Caco-2 (cell line): ENCODE measurements at regions not wholly inside any gene's neighbourhood (a gene's known extent, or its start where the extent isn't known, plus 50 kb on each side); places are given as distances from the start of the nearest gene placed in this dataset.

Source experiments
- BruUV-seq: library from RNA; stranded (reverse); fragments of 400-500 nt; replicated peaks from 2 replicates; lab custom pipeline; 2021; lab: Mats Ljungman, UMichigan
- CTCF ChIA-PET: fragments of 300-600 bp; sonication (Branson Sonifier 250); formaldehyde crosslinking; loops from one replicate; lab custom pipeline; 2022; ENCODE audit warnings: antibody characterized with exemption; lab: Charles Lee
- POLR2A ChIA-PET: fragments of 300-600 bp; sonication (Branson Sonifier 250); formaldehyde crosslinking; loops from one replicate; lab custom pipeline; 2022; ENCODE audit warnings: antibody characterized with exemption; lab: Charles Lee
- DNase-seq, 2 experiments: peaks; one replicate each; pipeline versions ENCODE4 v3.0.0 to v3.0.0-alpha.2; 2020 to 2022
- H3K27me3 ChIP-seq: replicated peaks from 2 replicates; pipeline ENCODE4 v1.6.0; 2011; ENCODE audit warnings: low read length; ENCODE audit not compliant: control insufficient read depth, insufficient read depth
- H3K36me3 ChIP-seq: 2 replicates; pipeline ENCODE4 v1.5.1; 2011; ENCODE audit warnings: low read length; ENCODE audit not compliant: control insufficient read depth, insufficient read depth
- H3K4me1 ChIP-seq: fragments of 250-450 bp; sonication (Bioruptor Pico); 2 replicates; pipeline ENCODE4 v1.5.1; 2020; ENCODE audit warnings: mild to moderate bottlenecking
- H3K4me3 ChIP-seq: 2 replicates; pipeline ENCODE4 v1.5.1; 2011; ENCODE audit warnings: low read depth, mild to moderate bottlenecking, control low read depth, low read length
- H3K9me3 ChIP-seq: fragments of 250-450 bp; sonication (Bioruptor Pico); 2 replicates; pipeline ENCODE4 v1.5.1; 2020; ENCODE audit warnings: mild to moderate bottlenecking, moderate library complexity
- H3K27ac Mint-ChIP-seq: one replicate; pipeline ENCODE4 v1.8.0; 2022; ENCODE audit warnings: mixed read lengths; ENCODE audit not compliant: unreplicated experiment
- H3K27me3 Mint-ChIP-seq: one replicate; pipeline ENCODE4 v1.8.0; 2022; ENCODE audit warnings: mixed read lengths; ENCODE audit not compliant: insufficient read depth, unreplicated experiment
- H3K36me3 Mint-ChIP-seq: one replicate; pipeline ENCODE4 v1.8.0; 2022; ENCODE audit warnings: mild to moderate bottlenecking, mixed read lengths; ENCODE audit not compliant: insufficient read depth, unreplicated experiment
- H3K4me1 Mint-ChIP-seq: one replicate; pipeline ENCODE4 v1.8.0; 2022; ENCODE audit warnings: low read depth, mixed read lengths; ENCODE audit not compliant: unreplicated experiment
- H3K4me3 Mint-ChIP-seq: one replicate; pipeline ENCODE4 v1.8.0; 2022; ENCODE audit warnings: mild to moderate bottlenecking, moderate library complexity, mixed read lengths; ENCODE audit not compliant: unreplicated experiment
- H3K9me3 Mint-ChIP-seq: one replicate; pipeline ENCODE4 v1.8.0; 2022; ENCODE audit warnings: mixed read lengths; ENCODE audit not compliant: unreplicated experiment
- CTCF ChIP-seq, 2 experiments: fragments of 200-600 bp in 1 of 2; IDR thresholded peaks; 1 replicate in 1 of 2; 2 replicates in 1 of 2; pipeline versions ENCODE4 v1.5.1 to v1.8.0; 2011 to 2022; ENCODE audit warnings: antibody characterized with exemption in 1 of 2, control low read depth in 1 of 2, inconsistent platforms in 1 of 2, low read depth in 1 of 2, low read length in 1 of 2, mild to moderate bottlenecking in 1 of 2, moderate library complexity in 1 of 2; ENCODE audit not compliant: insufficient read depth in 1 of 2, severe bottlenecking in 1 of 2, unreplicated experiment in 1 of 2
- intact Hi-C: fragments of 100-400 bp; cut with micrococcal nuclease; formaldehyde crosslinking; loops from one replicate; pipeline ENCODE4 v1.10.0; 2022; ENCODE audit not compliant: unreplicated experiment

- TF ChIP-seq CTCF (IDR thresholded peaks at IDR 0.05; ENCODE audit: insufficient read depth in 1 of 2, low read depth in 1 of 2, low read length in 1 of 2, severe bottlenecking in 1 of 2, unreplicated experiment in 1 of 2): no peak
- Histone ChIP-seq H3K9me3 (no peaks in the 10 kb centered on the region), H3K4me3 (no peak overlapping the region), H3K27me3 (no peaks in the 10 kb centered on the region), H3K36me3 (no peaks in the 10 kb centered on the region), H3K4me1 (no peaks in the 10 kb centered on the region)
- ChIA-PET CTCF (no interaction called here), POLR2A (no interaction called here)
- no peak overlapping the region for H3K27ac Mint-ChIP-seq
- no peaks in the 10 kb centered on the region for H3K27me3 Mint-ChIP-seq
- intact Hi-C loops: no loop called here
- H3K36me3 Mint-ChIP-seq: no peaks in the 10 kb centered on the region
- H3K9me3 Mint-ChIP-seq: no peaks in the 10 kb centered on the region
- no TSS peak for BruUV-seq
- no peak overlapping the region for H3K4me3 Mint-ChIP-seq
- DNase-seq: no peak
- H3K4me1 Mint-ChIP-seq: no peaks in the 10 kb centered on the region
Measured at GRCh38 chr11:15875943-15876342, 480.4 kb downstream of the SOX6 start.

- H3K36me3 Mint-ChIP-seq: no peaks in the 10 kb centered on the region
- no peak overlapping the region for H3K4me3 Mint-ChIP-seq
- DNase-seq: no peak
- no peak overlapping the region for H3K4me3 ChIP-seq
- POLR2A ChIA-PET: no interaction called here
- no peak overlapping the region for H3K27ac Mint-ChIP-seq
- H3K9me3 Mint-ChIP-seq: no peaks in the 10 kb centered on the region
- no peaks in the 10 kb centered on the region for H3K27me3 ChIP-seq
- no peaks in the 10 kb centered on the region for H3K4me1 Mint-ChIP-seq
- no peaks in the 10 kb centered on the region for H3K27me3 Mint-ChIP-seq
- no peaks in the 10 kb centered on the region for H3K9me3 ChIP-seq
- H3K36me3 ChIP-seq: no peaks in the 10 kb centered on the region
- BruUV-seq: no TSS peak
- TF ChIP-seq CTCF (IDR thresholded peaks at IDR 0.05; ENCODE audit: insufficient read depth in 1 of 2, low read depth in 1 of 2, low read length in 1 of 2, severe bottlenecking in 1 of 2, unreplicated experiment in 1 of 2): no peak
- CTCF ChIA-PET: no interaction called here
- H3K4me1 ChIP-seq: no peaks in the 10 kb centered on the region
- intact Hi-C loops: no loop called here
Measured at GRCh38 chr11:15878756-15879155, 477.6 kb downstream of the SOX6 start.

GRCh38 chr11:15880291-15880690, 476.1 kb downstream of the SOX6 start:
- Histone ChIP-seq H3K27me3 (no peaks in the 10 kb centered on the region), H3K36me3 (no peaks in the 10 kb centered on the region), H3K9me3 (no peaks in the 10 kb centered on the region), H3K4me1 (peaks cover 7% of the 10 kb centered on the region), H3K4me3 (no peak overlapping the region)
- intact Hi-C loops: no loop called here
- Mint-ChIP-seq H3K4me3 (no peak overlapping the region), H3K9me3 (no peaks in the 10 kb centered on the region), H3K4me1 (no peaks in the 10 kb centered on the region), H3K36me3 (no peaks in the 10 kb centered on the region), H3K27ac (no peak overlapping the region), H3K27me3 (no peaks in the 10 kb centered on the region)
- CTCF ChIA-PET: no interaction called here
- no peak for DNase-seq
- BruUV-seq: no TSS peak
- TF ChIP-seq CTCF (IDR thresholded peaks at IDR 0.05; ENCODE audit: insufficient read depth in 1 of 2, low read depth in 1 of 2, low read length in 1 of 2, severe bottlenecking in 1 of 2, unreplicated experiment in 1 of 2): no peak
- POLR2A ChIA-PET: no interaction called here
